ENCODE measurements at regions not wholly inside any gene's neighbourhood (a gene's known extent, or its start where the extent isn't known, plus 50 kb on each side); places are given as distances from the start of the nearest gene placed in this dataset.

- TF ChIP-seq POLR2A (IDR thresholded peaks at IDR 0.05; ENCODE audit: control extremely low read depth in 1 of 2, low read depth in 2 of 2, low read length in 2 of 2), result no peak
- no peak for TF ChIP-seq RAD21 (IDR thresholded peaks at IDR 0.05 in 1 of 2, conservative IDR thresholded peaks at IDR 0.05 in 1 of 2; ENCODE audit: low read depth in 2 of 2, low read length in 2 of 2)
- TF ChIP-seq HDAC2 (IDR thresholded peaks at IDR 0.05; ENCODE audit: borderline replicate concordance in 1 of 2, low read depth in 2 of 2, low read length in 2 of 2), result no peak
- TF ChIP-seq CTCF (IDR thresholded peaks at IDR 0.05; ENCODE audit: control extremely low read depth in 1 of 3, insufficient read depth in 1 of 3, low read depth in 1 of 3, low read length in 3 of 3), result no peak
- TF ChIP-seq EZH2 (IDR thresholded peaks at IDR 0.05; ENCODE audit: low read depth, low read length, severe bottlenecking), result no peak
- TF ChIP-seq, protein P1, sequence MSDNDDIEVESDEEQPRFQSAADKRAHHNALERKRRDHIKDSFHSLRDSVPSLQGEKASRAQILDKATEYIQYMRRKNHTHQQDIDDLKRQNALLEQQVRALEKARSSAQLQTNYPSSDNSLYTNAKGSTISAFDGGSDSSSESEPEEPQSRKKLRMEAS (IDR thresholded peaks at IDR 0.05), result no peak
- no peak for TF ChIP-seq YY1 (IDR thresholded peaks at IDR 0.05; ENCODE audit: low read depth, low read length)
- no peak for TF ChIP-seq POLR2AphosphoS5 (IDR thresholded peaks at IDR 0.05; ENCODE audit: low read depth, low read length)
- no peak for TF ChIP-seq SP2 (IDR thresholded peaks at IDR 0.05; ENCODE audit: low read length)
- no peak for TF ChIP-seq ASH2L (IDR thresholded peaks at IDR 0.05; ENCODE audit: low read length)
- no peak for TF ChIP-seq GABPA (IDR thresholded peaks at IDR 0.05; ENCODE audit: borderline replicate concordance, insufficient read depth, low read length)
- TF ChIP-seq HDAC6 (IDR thresholded peaks at IDR 0.05; ENCODE audit: low read depth, low read length), result no peak
These were observed 741.2 kb upstream of the FAM98A start for GRCh38 chr2:34340307-34340706.

Data from H1 (cell line).